ENCODE measurements at regions not wholly inside any gene's neighbourhood (a gene's known extent, or its start where the extent isn't known, plus 50 kb on each side); places are given as distances from the start of the nearest gene placed in this dataset.

GRCh38 chr4:4937926-4938325, 78.5 kb downstream of the MSX1 start:
- DNase-seq, result no peak
- no peak for TF ChIP-seq CTCF (IDR thresholded peaks at IDR 0.05; ENCODE audit: low read depth, low read length)
- H3K27ac ChIP-seq, result no peak overlapping the region
- H3K4me3 ChIP-seq (ENCODE audit: low read depth, low read length), result no peak overlapping the region
- H3K27me3 ChIP-seq (ENCODE audit: insufficient read depth, low read depth, severe bottlenecking), result no peaks in the 10 kb centered on the region
- no peaks in the 10 kb centered on the region for H3K9me3 ChIP-seq (ENCODE audit: severe bottlenecking)
- no peaks in the 10 kb centered on the region for H3K36me3 ChIP-seq

- H3K9me3 ChIP-seq (ENCODE audit: severe bottlenecking), result peaks cover 3% of the 10 kb centered on the region
- H3K36me3 ChIP-seq, result no peaks in the 10 kb centered on the region
- no peak overlapping the region for H3K4me3 ChIP-seq (ENCODE audit: low read depth, low read length)
- no peak for DNase-seq
- H3K27me3 ChIP-seq (ENCODE audit: insufficient read depth, low read depth, severe bottlenecking), result no peaks in the 10 kb centered on the region
- H3K27ac ChIP-seq, result no peak overlapping the region
- no peak for TF ChIP-seq CTCF (IDR thresholded peaks at IDR 0.05; ENCODE audit: low read depth, low read length)
Measured at GRCh38 chr4:4941751-4942150, 77.5 kb downstream of the CYTL1 start.

GRCh38 chr4:4942658-4943057, 76.6 kb downstream of the CYTL1 start:
- Histone ChIP-seq H3K9me3 (ENCODE audit: severe bottlenecking) (peaks cover 3% of the 10 kb centered on the region), H3K4me3 (ENCODE audit: low read depth, low read length) (no peak overlapping the region), H3K36me3 (no peaks in the 10 kb centered on the region), H3K27ac (no peak overlapping the region), H3K27me3 (ENCODE audit: insufficient read depth, low read depth, severe bottlenecking) (no peaks in the 10 kb centered on the region)
- no peak for TF ChIP-seq CTCF (IDR thresholded peaks at IDR 0.05; ENCODE audit: low read depth, low read length)
- no peak for DNase-seq

- no peak overlapping the region for H3K27ac ChIP-seq
- no peaks in the 10 kb centered on the region for H3K36me3 ChIP-seq
- no peak for DNase-seq
- H3K4me3 ChIP-seq (ENCODE audit: low read depth, low read length), result no peak overlapping the region
- TF ChIP-seq CTCF (IDR thresholded peaks at IDR 0.05; ENCODE audit: low read depth, low read length), result no peak
- peaks cover 3% of the 10 kb centered on the region for H3K9me3 ChIP-seq (ENCODE audit: severe bottlenecking)
- no peaks in the 10 kb centered on the region for H3K27me3 ChIP-seq (ENCODE audit: insufficient read depth, low read depth, severe bottlenecking)
Measured at GRCh38 chr4:4945021-4945420, 74.2 kb downstream of the CYTL1 start.

GRCh38 chr4:4945829-4946228, 73.4 kb downstream of the CYTL1 start:
- no peak for TF ChIP-seq CTCF (IDR thresholded peaks at IDR 0.05; ENCODE audit: low read depth, low read length)
- Histone ChIP-seq H3K4me3 (ENCODE audit: low read depth, low read length) (no peak overlapping the region), H3K27me3 (ENCODE audit: insufficient read depth, low read depth, severe bottlenecking) (no peaks in the 10 kb centered on the region), H3K27ac (no peak overlapping the region), H3K36me3 (no peaks in the 10 kb centered on the region), H3K9me3 (ENCODE audit: severe bottlenecking) (peaks cover 3% of the 10 kb centered on the region)
- DNase-seq, result no peak

- H3K9me3 ChIP-seq (ENCODE audit: severe bottlenecking), result peaks cover 3% of the 10 kb centered on the region
- H3K36me3 ChIP-seq, result no peaks in the 10 kb centered on the region
- no peaks in the 10 kb centered on the region for H3K27me3 ChIP-seq (ENCODE audit: insufficient read depth, low read depth, severe bottlenecking)
- H3K4me3 ChIP-seq (ENCODE audit: low read depth, low read length), result no peak overlapping the region
- TF ChIP-seq CTCF (IDR thresholded peaks at IDR 0.05; ENCODE audit: low read depth, low read length), result no peak
- H3K27ac ChIP-seq, result no peak overlapping the region
- DNase-seq, result no peak
Measured at GRCh38 chr4:4946416-4946815, 72.8 kb downstream of the CYTL1 start.
